ENCODE measurements at regions not wholly inside any gene's neighbourhood (a gene's known extent, or its start where the extent isn't known, plus 50 kb on each side); places are given as distances from the start of the nearest gene placed in this dataset.

GRCh38 chr15:29379647-29380046, 110.0 kb upstream of the NSMCE3 start:
- Histone ChIP-seq H3K56ac (replicated peaks; ENCODE audit: insufficient read length, low read depth, low read length) (no peak overlapping the region), H3K79me1 (ENCODE audit: low read depth, low read length) (no peaks in the 10 kb centered on the region), H2BK15ac (ENCODE audit: low read length) (no peak overlapping the region), H3K36me3 (ENCODE audit: control insufficient read depth in 2 of 4, insufficient read depth in 4 of 4, low read length in 3 of 4) (no peaks in the 10 kb centered on the region), H4K5ac (ENCODE audit: insufficient read length, low read depth, low read length) (no peak overlapping the region), H4K20me1 (replicated peaks in 1 of 2; ENCODE audit: control insufficient read depth in 1 of 2, insufficient read depth in 2 of 2, low read length in 2 of 2) (no peaks in the 10 kb centered on the region), H3K18ac (ENCODE audit: extremely low read depth, low read length) (no peak overlapping the region), H3K4ac (replicated peaks; ENCODE audit: insufficient read length, low read depth, low read length) (no peak overlapping the region), H2BK120ac (replicated peaks; ENCODE audit: low read depth, low read length) (no peak overlapping the region), H2BK12ac (ENCODE audit: low read depth, low read length) (no peak overlapping the region), H3K4me2 (ENCODE audit: insufficient read depth in 1 of 2, low read depth in 2 of 2, low read length in 2 of 2) (no peak overlapping the region), H3K23me2 (ENCODE audit: low read depth, low read length) (no peaks in the 10 kb centered on the region), H3K27ac (ENCODE audit: low read depth, low read length) (no peak overlapping the region), H3K4me1 (replicated peaks in 1 of 4; ENCODE audit: control insufficient read depth in 3 of 4, insufficient read depth in 4 of 4, low read length in 3 of 4) (peaks cover 0 to 4% (median 3%) of the 10 kb centered on the region in 4 experiments; a peak in 4 of 7 replicates), H4K91ac (replicated peaks; ENCODE audit: insufficient read length, low read length) (no peak overlapping the region), H3K9me3 (ENCODE audit: insufficient read depth in 2 of 2, low read depth in 1 of 2, low read length in 1 of 2) (no peaks in the 10 kb centered on the region), H3K27me3 (replicated peaks in 1 of 4; ENCODE audit: control insufficient read depth in 3 of 4, extremely low read depth in 1 of 4, insufficient read depth in 3 of 4, low read length in 3 of 4) (no peaks in the 10 kb centered on the region), H3K14ac (ENCODE audit: insufficient read length) (no peak overlapping the region), H2BK20ac (ENCODE audit: low read length) (no peak overlapping the region), H3K9ac (replicated peaks in 1 of 4; ENCODE audit: extremely low read depth in 1 of 4, low read depth in 3 of 4, low read length in 3 of 4) (no peak overlapping the region), H2AK5ac (ENCODE audit: low read depth, low read length) (no peak overlapping the region), H4K8ac (ENCODE audit: extremely low read depth, insufficient read depth, low read length) (no peak overlapping the region), H3K4me3 (ENCODE audit: extremely low read depth in 1 of 4, insufficient read depth in 2 of 4, low read depth in 3 of 4, low read length in 4 of 4) (no peak overlapping the region), H3K23ac (ENCODE audit: insufficient read length) (no peak overlapping the region), H2AFZ (ENCODE audit: low read length) (no peak overlapping the region), H2BK5ac (ENCODE audit: low read depth, low read length) (no peak overlapping the region), H3K79me2 (ENCODE audit: control insufficient read depth in 1 of 2, insufficient read depth in 2 of 2, low read length in 2 of 2) (no peaks in the 10 kb centered on the region)
- TF ChIP-seq KDM1A (IDR thresholded peaks at IDR 0.05; ENCODE audit: borderline replicate concordance, low read length) (no peak), SAP30 (IDR thresholded peaks at IDR 0.05; ENCODE audit: insufficient read depth, insufficient replicate concordance, low read length) (no peak), CREB1 (IDR thresholded peaks at IDR 0.05) (no peak), BCL11A (IDR thresholded peaks at IDR 0.05; ENCODE audit: low read depth in 2 of 2, low read length in 2 of 2) (no peak)
- TF ChIP-seq, protein P1, sequence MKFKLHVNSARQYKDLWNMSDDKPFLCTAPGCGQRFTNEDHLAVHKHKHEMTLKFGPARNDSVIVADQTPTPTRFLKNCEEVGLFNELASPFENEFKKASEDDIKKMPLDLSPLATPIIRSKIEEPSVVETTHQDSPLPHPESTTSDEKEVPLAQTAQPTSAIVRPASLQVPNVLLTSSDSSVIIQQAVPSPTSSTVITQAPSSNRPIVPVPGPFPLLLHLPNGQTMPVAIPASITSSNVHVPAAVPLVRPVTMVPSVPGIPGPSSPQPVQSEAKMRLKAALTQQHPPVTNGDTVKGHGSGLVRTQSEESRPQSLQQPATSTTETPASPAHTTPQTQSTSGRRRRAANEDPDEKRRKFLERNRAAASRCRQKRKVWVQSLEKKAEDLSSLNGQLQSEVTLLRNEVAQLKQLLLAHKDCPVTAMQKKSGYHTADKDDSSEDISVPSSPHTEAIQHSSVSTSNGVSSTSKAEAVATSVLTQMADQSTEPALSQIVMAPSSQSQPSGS (IDR thresholded peaks at IDR 0.05; ENCODE audit: low read length), result no peak
- TF ChIP-seq, protein P2, sequence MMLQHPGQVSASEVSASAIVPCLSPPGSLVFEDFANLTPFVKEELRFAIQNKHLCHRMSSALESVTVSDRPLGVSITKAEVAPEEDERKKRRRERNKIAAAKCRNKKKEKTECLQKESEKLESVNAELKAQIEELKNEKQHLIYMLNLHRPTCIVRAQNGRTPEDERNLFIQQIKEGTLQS (IDR thresholded peaks at IDR 0.05; ENCODE audit: insufficient read depth, low read depth, low read length), result no peak
- FAIRE-seq, result no peak
- POLR2A ChIA-PET (ENCODE audit: partially characterized antibody), result interaction anchor here (0.6 kb wide), 1 partner anchor 156 kb away, joined by 3 read pairs; no protein-coding TSS in a partner anchor
- WGBS, 2 experiments (ENCODE audit: extremely low coverage in 1 of 2, insufficient coverage in 1 of 2, insufficient read length in 1 of 2, insufficient replicate concordance in 2 of 2, low coverage in 1 of 2, low lambda C conversion rate in 2 of 2, missing lambda C conversion rate in 1 of 2), result 91% methylated on average over 9 of the region's 9 CpGs; no CpG with 5 or more reads in 1 of the 2 experiments
- no peak for DNase-seq (ENCODE audit: low read depth in 1 of 2, low spot score in 2 of 2)
- CTCF ChIA-PET (ENCODE audit: partially characterized antibody), result interaction anchor here (0.8 kb wide), 1 partner anchor 240 kb away, joined by 3 read pairs; no protein-coding TSS in a partner anchor

Measured in H1 (cell line).